GM18909 (cell line): ENCODE measurements at regions not wholly inside any gene's neighbourhood (a gene's known extent, or its start where the extent isn't known, plus 50 kb on each side); places are given as distances from the start of the nearest gene placed in this dataset.
"Not testable (repeated sequence)": the region's sequence is repeated elsewhere in the genome, so short reads cannot be mapped to it uniquely, and the experiment has no call there.

ENCODE experiments used
- ATAC-seq: cut with Tn5 transposase; IDR thresholded peaks from one replicate; pipeline ENCODE4 v1.9.1; 2021; ENCODE audit warnings: mild to moderate bottlenecking; ENCODE audit not compliant: unreplicated experiment, poor library complexity

DNA sequence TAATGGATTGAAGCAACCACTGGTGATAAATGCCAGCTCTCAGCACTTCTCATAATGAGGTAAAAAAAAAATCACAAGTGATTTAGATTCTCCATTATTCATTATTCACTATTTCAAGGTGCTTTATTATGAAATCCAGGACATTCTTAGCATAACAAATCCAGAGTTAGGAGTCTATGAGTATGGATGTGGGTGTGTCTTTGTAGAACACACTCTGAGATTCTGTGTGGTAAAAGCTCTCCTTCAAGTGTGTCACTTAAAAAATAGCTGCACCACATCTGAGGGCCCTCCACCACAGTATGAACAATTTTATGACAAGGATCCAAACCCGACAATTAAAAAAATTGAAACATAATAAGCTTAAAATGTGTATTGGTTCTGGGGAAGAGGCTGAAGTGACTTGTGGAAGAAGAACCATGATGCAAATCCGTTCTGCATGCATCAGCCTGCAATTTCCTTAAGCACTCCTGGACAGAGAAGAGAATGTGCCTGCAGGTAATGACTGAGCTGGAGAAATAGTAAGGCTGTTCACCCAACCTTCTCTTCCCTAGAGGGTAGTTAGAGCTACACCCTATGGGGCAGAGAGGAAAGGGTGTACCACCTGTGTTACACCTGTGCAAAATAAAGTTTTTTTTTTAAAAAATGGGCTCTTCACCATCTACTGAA lies 488.5 kb upstream of the MGAT4C start:
- ATAC-seq = no peak

DNA sequence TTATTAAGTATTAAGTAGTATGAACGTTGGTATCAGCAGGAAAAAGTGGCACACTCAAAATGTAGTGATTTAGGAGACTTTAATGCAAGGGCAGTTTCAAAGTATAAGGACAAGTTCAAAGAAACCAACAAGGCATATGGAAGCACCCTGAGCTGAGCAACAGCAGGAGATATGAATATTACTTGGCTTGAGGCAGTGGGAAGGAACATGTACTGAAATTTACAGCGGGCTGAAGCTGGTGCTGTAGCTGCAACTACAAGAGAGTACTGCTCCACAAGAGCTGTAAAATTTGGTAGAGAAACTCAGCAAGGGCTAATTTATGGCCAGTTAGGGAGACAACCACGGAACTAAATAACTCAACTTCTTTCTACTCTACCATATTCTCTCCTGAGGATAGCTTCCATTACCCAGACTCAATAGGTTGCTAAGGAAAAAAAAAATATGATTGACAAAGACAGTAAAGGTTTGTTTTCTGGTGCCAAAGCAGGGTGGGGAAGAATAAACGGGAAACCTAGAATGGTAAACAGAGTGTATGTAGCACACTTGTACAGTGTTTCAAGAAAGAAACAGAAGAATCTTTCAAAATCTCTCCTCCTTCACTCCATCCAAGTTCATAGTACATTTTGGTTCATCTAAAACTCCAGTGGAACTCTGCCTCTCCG lies 487.8 kb upstream of the MGAT4C start:
- no peak for ATAC-seq

DNA sequence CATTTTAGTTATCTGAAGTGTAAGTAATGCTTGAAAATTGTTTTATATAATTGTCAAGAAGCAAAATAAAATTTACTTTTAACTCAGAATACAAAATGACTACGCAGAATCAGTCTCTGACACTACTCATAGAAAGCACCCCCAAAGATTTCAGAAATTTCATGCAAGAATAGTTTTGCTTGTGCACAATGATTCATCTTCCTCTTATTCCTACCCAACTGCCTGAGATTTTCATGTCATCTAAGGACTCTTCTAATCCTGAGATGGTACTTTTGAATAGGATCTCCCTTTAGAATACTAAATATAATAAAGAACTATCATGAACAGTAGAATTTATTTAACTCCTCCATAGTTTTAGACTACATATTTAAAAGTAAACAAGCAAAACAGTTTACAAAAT lies 485.3 kb upstream of the MGAT4C start:
- ATAC-seq = no peak

DNA sequence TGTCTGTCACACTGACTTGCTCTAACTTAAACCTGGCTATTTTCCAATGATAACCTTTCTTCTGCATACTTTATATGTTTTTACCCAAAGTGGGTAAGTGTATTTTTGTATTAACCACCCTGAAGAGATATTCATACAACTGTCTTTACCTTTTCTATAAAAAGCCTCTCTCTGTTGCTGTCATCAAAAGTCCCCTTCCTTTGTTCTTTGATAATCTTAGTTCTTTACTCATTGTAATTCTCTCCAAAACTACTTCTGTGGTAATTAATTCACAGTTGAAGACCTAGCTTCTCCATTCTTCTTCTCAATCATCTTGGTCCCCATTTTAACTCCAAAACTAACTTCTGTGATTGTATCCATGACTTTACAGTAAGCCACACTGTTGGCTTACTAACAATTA lies 479.7 kb upstream of the MGAT4C start:
- ATAC-seq = no peak

- no peak for ATAC-seq
These were observed 478.9 kb upstream of the MGAT4C start for GRCh38 chr12:86735072-86735471.

DNA sequence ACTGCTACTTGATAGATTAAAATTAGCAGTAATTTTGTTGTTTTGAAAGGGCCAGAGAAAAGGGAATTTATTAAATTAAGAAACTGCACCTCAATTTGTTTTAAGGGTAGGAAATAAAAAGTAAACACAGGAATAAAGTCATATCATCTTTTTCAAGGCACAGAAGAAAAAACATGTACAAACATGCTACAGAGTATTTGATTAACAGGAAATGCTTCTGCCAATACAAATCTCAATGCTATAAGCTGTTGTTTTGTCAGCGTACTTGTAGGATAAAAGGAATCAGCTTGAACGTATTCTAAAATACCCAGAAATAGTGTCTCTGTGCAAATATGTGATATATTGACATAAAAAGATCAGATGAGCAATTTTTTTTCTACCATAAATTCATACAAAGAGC lies 474.0 kb upstream of the MGAT4C start:
- ATAC-seq = no peak

DNA sequence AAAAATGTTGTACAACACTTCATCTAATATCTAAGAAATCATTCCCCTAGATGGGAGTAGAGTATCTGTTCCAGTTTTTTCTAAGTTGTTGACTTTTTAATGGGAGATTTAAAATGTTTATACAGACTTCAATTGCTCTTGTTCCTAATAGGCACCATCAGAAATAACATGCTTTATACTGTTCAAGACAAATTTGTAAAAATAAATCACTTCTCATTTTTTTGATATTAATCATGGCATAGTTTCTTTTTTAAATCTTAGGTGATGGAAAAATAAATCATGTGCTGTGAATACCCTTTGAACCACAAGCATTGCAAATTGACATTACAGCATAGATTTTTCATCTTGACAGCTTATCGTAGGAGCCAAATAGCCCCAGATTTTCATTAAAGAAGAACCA lies 473.5 kb upstream of the MGAT4C start:
- ATAC-seq = no peak

GRCh38 chr12:86727160-86727559 lies 471.0 kb upstream of the MGAT4C start:
- ATAC-seq = no peak

- ATAC-seq = no peak
These were observed 468.5 kb upstream of the MGAT4C start for GRCh38 chr12:86724716-86725115.

DNA sequence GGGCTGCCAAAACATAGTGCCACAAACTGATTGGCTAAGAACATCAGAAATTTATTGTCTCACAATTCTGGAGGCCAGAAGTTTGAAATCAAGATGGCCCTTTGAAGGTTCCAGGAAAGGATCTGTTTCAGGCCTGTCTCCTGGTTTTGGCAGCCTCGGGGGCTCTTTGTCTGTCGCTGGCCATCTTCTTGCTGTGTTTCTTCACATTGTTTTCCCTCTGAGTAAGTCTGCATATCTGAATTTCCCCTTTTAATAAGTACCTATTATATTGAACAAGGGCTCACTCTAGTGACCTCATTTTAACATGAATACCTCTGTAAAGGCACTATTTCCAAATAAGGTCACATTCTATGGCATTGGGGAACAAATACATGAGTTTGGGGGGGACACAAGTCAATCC lies 467.1 kb upstream of the MGAT4C start:
- no peak for ATAC-seq

GRCh38 chr12:86721713-86722397 lies 465.7 kb upstream of the MGAT4C start:
- ATAC-seq = no peak

- ATAC-seq = no peak
These were observed 463.2 kb upstream of the MGAT4C start for GRCh38 chr12:86719381-86719780.

DNA sequence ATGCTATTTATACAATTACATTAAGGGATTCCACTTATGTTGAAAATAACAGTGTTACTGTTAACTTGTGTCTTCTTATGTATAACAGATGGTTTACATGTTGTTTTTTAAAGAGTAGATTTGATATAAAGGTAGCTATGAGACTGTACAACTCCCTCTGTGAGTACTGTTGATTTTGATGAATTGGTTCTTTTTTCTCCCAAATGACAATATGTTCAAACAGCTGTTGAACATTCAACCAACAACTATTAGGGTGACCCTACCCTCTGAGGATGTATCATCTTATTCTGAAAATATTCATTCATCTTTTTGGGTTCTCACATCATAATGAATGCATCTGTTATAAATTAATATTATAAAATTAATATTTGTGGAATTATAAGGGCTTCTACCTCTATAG lies 456.9 kb upstream of the MGAT4C start:
- no peak for ATAC-seq

DNA sequence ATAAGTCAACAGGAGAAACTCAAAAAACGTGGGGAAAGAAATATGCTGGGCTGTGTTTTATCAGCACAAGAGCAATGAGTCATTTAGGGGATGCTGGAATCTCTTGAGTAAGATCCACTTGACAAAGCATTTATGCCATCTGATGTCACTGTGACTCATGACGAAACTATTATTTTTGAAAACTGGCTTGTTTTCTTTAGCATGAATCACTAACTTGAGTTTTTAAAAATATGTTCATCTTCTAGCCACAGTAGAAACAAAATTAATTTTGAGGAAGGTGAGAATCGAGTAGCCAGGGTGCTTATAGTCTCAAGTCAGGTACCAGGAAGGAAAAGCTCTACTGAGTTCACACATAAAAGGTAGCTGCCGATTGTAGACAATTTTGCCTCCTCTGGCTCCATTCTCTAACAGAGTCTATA lies 456.2 kb upstream of the MGAT4C start:
- no peak for ATAC-seq

GRCh38 chr12:86711731-86712130 lies 455.5 kb upstream of the MGAT4C start:
- ATAC-seq = no peak

- no peak for ATAC-seq
These were observed 453.9 kb upstream of the MGAT4C start for GRCh38 chr12:86710109-86710508.

DNA sequence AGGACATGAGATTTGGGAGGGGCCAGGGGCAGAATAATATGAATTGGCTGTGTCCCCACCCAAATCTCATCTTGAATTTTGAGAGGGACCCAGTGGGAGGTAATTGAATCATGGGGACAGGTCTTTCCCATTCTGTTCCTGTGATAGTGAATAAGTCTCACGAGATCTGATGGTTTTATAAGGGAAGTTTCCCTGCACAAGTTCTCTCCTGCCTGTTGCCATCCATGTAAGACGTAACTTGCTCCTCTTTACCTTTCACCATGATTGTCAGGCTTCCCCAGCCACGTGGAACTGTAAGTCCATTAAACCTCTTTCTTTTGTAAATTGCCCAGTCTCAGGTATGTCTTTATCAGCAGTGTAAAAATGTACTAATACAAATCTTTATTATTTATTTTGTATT lies 452.8 kb upstream of the MGAT4C start:
- ATAC-seq = not testable (repeated sequence)

- ATAC-seq = no peak
These were observed 442.4 kb upstream of the MGAT4C start for GRCh38 chr12:86698641-86698980.

GRCh38 chr12:86697916-86698640 lies 441.9 kb upstream of the MGAT4C start:
- ATAC-seq = no peak

DNA sequence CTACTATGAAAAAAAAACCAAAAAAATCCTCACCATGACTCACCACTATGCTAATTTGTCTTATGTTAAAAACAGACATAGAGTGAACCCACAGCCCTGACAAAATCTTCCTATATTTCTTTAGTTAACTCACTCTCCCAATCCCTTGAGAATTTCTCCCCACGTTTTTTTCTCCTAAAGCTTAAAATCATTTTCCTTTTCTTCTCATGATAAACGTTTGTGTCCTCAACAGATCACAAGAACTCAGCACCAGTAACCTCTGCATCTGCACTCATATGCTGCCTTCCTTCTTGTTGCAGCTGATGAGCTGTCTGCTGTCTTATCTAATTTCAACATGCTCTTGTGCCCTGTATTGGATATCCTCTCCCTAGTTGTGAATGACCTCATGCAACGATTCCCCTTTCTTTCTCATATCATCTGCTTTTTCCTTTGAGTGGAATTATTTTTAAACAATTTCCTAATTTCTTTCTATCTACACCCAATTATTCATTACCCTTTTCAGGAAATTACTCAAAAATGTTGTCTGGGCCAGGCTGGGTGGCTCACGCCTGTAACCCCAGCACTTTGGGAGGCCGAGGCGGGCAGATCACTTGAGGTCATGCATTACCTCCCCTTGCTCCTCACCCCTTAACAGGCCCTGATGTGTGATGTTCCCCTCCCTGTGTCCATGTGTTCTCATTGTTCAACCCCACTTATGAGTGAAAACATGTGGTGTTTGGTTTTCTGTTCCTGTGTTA lies 427.5 kb upstream of the MGAT4C start:
- no peak for ATAC-seq
